ENCODE measurements at regions not wholly inside any gene's neighbourhood (a gene's known extent, or its start where the extent isn't known, plus 50 kb on each side); places are given as distances from the start of the nearest gene placed in this dataset.

- TF ChIP-seq CTCF (IDR thresholded peaks at IDR 0.05; ENCODE audit: extremely low read depth in 1 of 2, insufficient read depth in 1 of 2, low read depth in 1 of 2, low read length in 2 of 2) = no peak
- no peak for TF ChIP-seq POLR2A (IDR thresholded peaks at IDR 0.05; ENCODE audit: low read depth, low read length)
- TF ChIP-seq, protein P1, sequence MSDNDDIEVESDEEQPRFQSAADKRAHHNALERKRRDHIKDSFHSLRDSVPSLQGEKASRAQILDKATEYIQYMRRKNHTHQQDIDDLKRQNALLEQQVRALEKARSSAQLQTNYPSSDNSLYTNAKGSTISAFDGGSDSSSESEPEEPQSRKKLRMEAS (IDR thresholded peaks at IDR 0.05; ENCODE audit: insufficient read depth, insufficient read length) = no peak
- no peak for TF ChIP-seq EZH2 (IDR thresholded peaks at IDR 0.05; ENCODE audit: borderline replicate concordance, low read depth, low read length, severe bottlenecking)
- TF ChIP-seq POLR2AphosphoS5 (IDR thresholded peaks at IDR 0.05; ENCODE audit: insufficient read depth, low read depth, low read length) = no peak
- no peak for TF ChIP-seq GATA2 (IDR thresholded peaks at IDR 0.05; ENCODE audit: insufficient read depth, insufficient read length, low read depth, low read length)
- TF ChIP-seq FOS (IDR thresholded peaks at IDR 0.05; ENCODE audit: borderline replicate concordance, insufficient read depth, low read length) = no peak
- TF ChIP-seq JUN (IDR thresholded peaks at IDR 0.05; ENCODE audit: borderline replicate concordance, insufficient read depth, insufficient read length, low read depth) = no peak
These were observed 507.4 kb downstream of the MAFB start for GRCh38 chr20:40181676-40182075.
